ENCODE measurements at regions not wholly inside any gene's neighbourhood (a gene's known extent, or its start where the extent isn't known, plus 50 kb on each side); places are given as distances from the start of the nearest gene placed in this dataset.

DNA sequence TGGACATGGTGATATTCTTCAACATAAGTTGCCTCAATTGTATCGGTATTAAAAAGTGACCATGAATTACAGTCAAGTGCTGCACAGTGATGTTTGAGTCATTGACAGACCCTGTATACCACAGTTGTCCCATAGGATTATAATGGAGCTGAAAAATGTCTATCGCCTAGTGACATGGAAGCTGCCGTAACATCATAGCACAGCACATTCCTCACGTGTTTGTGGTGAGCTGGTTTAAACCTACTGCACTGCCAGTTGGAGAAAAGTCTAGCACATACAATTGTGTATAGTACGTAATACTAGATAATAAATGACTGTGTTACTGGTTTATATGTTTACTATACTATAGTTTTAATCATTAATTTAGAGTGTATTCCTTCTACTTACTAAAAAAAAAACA lies 150.2 kb downstream of the CDH26 start:
- TF ChIP-seq, protein P1, sequence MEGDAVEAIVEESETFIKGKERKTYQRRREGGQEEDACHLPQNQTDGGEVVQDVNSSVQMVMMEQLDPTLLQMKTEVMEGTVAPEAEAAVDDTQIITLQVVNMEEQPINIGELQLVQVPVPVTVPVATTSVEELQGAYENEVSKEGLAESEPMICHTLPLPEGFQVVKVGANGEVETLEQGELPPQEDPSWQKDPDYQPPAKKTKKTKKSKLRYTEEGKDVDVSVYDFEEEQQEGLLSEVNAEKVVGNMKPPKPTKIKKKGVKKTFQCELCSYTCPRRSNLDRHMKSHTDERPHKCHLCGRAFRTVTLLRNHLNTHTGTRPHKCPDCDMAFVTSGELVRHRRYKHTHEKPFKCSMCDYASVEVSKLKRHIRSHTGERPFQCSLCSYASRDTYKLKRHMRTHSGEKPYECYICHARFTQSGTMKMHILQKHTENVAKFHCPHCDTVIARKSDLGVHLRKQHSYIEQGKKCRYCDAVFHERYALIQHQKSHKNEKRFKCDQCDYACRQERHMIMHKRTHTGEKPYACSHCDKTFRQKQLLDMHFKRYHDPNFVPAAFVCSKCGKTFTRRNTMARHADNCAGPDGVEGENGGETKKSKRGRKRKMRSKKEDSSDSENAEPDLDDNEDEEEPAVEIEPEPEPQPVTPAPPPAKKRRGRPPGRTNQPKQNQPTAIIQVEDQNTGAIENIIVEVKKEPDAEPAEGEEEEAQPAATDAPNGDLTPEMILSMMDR (IDR thresholded peaks at IDR 0.05; ENCODE audit: control insufficient read depth, insufficient read depth, low read depth, low read length, missing control alignments) = no peak
- peak; percentile 11 for DNase-seq (ENCODE audit: low read depth)
- H3K4me3 ChIP-seq (ENCODE audit: control insufficient read depth, low read depth, low read length) = no peak overlapping the region

DNA sequence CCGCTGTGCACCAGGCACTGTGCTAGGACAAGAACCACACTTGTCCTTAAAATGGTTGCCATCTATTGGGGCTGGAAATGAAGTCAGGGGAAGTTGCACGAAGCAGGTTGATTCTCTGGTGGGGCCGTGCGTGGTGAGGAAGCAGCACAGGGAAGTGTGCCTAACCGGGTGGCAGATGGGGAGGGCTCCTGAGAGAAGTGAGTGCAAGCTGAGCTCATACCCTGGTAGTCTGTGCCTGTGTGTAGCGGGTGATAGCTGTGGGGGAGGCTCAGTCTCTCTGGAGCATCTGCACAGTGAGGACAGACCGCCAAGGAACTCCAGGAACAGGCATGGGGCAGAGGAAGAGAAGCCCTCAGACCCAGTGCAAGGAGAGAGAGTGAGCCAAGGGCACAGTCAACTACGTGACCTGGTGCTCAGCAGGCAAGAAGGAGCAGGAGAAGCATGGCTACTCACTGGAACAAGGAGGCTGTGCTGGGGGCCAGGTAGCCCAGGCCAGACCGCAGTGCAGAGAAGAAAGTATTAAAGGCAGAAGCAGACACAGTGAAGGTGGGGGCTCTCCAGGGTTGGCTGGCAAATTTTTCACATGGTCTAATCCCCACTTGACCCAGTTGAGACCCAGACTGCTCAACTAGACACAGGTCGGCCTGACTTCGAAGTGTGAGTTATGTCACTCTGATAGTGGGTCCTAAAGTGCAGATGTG lies 155.0 kb downstream of the CDH26 start:
- no peak overlapping the region for H3K4me3 ChIP-seq (ENCODE audit: control insufficient read depth, low read depth, low read length)
- DNase-seq (ENCODE audit: low read depth) = no peak
- TF ChIP-seq, protein P1 (IDR thresholded peaks at IDR 0.05; ENCODE audit: control insufficient read depth, insufficient read depth, low read depth, low read length, missing control alignments) = no peak

DNA sequence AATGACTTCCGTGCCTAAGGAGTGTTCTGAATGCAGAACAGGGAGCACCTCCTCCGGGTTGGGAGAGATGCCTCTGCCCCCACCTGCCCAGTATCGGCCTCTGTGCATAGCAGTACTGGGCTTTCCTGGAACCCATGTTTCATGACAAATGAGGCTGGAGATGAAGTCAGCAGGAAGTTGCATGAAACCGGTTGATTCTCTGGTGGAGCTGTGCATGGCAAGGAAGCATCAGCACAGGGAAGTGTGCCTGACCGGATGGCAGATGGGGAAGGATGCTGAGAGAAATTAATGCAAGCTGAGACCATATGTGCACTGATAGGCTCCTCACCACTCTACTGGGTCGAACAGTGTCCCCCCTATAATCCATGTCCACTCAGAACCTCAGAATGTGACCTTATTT lies 155.5 kb downstream of the CDH26 start:
- TF ChIP-seq, protein P1 (IDR thresholded peaks at IDR 0.05; ENCODE audit: control insufficient read depth, insufficient read depth, low read depth, low read length, missing control alignments) = no peak
- H3K4me3 ChIP-seq (ENCODE audit: control insufficient read depth, low read depth, low read length) = no peak overlapping the region
- DNase-seq (ENCODE audit: low read depth) = no peak

DNA sequence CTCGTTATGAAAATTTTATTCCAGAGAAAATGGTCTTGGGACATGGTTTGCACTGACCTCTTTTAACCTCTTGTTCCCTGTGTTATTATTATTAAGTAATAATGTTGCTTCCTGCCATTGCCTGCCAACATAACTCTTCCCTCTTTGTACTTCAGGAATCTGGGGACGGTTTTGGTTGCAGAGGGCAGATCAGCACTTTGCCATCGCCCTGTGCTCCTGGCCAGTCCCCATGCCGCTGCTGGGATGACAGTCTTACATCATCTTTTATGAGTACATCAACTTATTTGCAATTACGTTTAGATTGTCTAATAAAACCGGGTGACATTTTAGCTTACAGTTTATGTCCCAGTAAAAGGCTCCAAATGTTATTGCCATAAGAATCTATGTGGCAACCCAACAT lies 157.2 kb downstream of the CDH26 start:
- no peak for DNase-seq (ENCODE audit: low read depth)
- H3K4me3 ChIP-seq (ENCODE audit: control insufficient read depth, low read depth, low read length) = no peak overlapping the region
- TF ChIP-seq, protein P1 (IDR thresholded peaks at IDR 0.05; ENCODE audit: control insufficient read depth, insufficient read depth, low read depth, low read length, missing control alignments) = no peak

DNA sequence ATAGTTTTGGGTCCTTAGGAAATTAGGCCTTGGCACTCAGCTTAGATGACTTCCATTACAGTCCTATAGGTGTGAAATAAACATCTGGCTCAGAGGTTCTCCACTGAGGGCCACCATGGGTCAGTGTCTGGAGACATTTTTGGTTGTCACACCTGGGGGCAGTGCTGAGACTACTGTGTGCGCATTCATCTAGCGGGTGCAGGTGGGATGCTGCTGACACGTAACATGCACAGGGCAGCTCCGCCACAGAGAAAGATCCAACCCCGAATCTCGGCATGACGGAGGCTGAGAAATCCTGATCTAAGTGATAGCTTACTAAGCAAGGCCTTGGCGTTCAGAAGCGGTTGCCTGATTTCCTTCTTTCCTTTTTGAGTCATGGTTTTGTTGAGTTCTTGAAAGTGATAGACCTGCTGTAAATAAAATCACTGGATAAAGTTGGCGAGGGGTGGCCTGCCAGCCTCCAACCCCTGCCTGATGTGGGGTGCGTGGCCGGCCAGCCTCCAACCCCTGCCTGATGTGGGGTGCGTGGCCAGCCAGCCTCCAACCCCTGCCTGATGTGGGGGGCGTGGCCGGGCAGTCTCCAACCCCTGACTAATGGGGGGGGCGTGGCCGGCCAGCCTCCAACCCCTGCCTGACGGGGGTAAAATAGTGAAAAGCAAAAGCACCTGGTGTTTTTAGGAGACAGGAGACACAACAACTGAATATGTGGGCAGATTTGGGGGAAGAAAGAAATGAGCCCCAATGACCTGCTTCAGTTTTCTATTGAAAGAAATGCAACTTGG lies 158.1 kb downstream of the CDH26 start:
- TF ChIP-seq, protein P1 (IDR thresholded peaks at IDR 0.05; ENCODE audit: control insufficient read depth, insufficient read depth, low read depth, low read length, missing control alignments) = no peak
- peak overlapping the region; percentile 1; the same call in 1 of the 2 replicates for H3K4me3 ChIP-seq (ENCODE audit: control insufficient read depth, low read depth, low read length)
- no peak for DNase-seq (ENCODE audit: low read depth)

DNA sequence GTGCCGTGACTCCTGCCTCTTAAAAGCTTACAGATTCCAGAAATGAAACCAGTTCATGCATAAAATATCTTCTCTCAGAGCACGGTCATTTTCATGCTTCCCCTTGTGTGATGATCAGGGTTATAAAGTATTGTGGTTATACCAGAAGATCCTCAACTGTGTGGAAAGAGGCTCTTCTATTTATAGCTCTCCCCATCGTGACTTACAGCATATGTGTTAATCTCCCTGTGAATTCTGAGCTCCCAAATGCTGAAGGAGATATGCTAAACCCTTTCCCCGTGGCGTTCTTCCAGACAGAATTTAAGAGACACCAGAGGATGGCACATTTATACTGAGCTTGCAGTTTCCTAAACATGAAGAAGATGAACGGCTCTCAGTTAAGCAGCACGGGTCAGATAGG lies 158.8 kb downstream of the CDH26 start:
- peak; percentile 80 for DNase-seq (ENCODE audit: low read depth)
- H3K4me3 ChIP-seq (ENCODE audit: control insufficient read depth, low read depth, low read length) = no peak overlapping the region
- TF ChIP-seq, protein P1 (IDR thresholded peaks at IDR 0.05; ENCODE audit: control insufficient read depth, insufficient read depth, low read depth, low read length, missing control alignments) = no peak
